ENCODE measurements at regions not wholly inside any gene's neighbourhood (a gene's known extent, or its start where the extent isn't known, plus 50 kb on each side); places are given as distances from the start of the nearest gene placed in this dataset.
A peak's percentile ranks its signal among the peaks of the same experiment; 100 is the strongest.
"Not testable (repeated sequence)": the region's sequence is repeated elsewhere in the genome, so short reads cannot be mapped to it uniquely, and the experiment has no call there.

DNA sequence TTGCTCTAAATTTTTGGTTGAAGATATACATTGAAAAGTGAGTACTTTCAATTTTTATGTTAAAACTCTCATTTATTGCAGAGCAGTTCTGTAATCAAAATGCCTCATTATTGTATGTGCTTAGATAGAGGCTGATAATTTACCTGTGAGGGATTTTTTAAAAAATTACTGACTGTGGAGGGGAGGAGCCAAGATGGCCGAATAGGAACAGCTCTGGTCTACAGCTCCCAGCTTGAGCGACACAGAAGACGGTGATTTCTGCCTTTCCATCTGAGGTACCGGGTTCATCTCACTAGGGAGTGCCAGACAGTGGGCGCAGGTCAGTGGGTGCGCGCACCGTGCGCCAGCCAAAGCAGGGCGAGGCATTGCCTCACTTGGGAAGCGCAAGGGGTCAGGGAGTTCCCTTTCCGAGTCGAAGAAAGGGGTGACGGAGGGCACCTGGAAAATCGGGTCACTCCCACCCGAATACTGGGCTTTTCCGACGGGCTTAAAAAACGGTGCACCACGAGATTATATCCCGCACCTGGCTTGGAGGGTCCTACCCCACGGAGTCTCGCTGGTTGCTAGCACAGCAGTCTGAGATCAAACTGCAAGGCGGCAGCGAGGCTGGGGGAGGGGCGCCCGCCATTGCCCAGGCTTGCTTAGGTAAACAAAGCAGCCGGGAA is 89.4 kb downstream of the DDX11 start:
- not testable (repeated sequence) for DNase-seq (ENCODE audit: low read depth, low spot score)

DNA sequence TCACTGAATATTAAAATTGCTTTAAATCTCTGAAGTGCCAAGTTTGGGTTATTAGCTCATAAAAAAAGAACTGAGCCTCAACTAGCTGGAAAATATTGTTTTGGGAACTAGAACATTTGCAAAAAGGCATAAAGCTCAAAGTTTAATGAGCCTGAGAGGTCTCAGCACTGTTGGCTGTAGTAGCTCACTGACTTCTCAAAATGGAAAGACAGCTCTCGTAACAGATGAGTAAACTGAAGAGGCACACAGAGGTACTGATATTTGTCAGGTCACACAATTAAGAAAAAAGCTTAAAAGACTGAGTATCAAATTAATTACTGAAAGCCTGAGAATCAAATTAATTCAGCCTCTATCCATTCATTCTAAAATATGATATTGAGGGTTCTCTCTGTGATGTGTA is 100.6 kb downstream of the DDX11 start:
- not testable (repeated sequence) for DNase-seq (ENCODE audit: low read depth, low spot score)

DNA sequence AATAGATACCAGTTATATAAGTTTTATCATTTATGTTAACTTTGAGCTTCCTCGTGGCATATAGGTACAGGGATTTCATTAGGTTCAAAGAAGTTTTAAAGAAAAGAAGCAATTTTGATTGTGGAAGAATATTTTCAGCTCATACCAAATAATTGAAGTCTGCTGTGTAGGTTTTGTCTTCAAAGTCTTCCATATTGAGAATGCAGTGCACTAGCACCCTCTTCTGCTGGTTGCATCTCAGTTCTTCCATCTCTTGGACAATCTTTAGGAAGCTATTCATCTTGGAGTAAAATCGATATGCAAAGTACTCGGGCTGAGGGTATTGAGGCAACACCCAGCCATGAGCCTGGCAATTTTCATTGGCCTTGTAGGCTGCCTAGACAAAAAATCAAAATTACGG is 103.9 kb downstream of the DDX11 start:
- DNase-seq (ENCODE audit: low read depth, low spot score) = not testable (repeated sequence)

DNA sequence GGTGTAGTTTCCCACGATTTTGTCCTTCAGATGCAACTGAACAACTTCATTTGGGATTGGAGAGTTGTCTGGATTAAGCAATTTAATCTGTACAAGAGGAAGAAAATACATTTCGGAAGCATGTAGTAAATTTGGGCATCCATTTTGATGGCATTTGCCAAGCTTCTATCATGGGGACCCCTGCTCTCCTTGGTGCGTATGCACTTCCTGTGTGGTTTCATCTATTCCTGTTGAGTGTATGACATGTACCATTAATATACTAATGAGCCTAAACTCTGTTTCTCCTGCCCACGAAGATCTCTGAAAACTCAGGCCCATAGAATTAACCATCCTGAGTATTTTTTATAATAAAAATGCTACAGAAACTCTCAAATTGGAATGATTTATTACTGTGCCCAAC is 105.2 kb downstream of the DDX11 start:
- DNase-seq (ENCODE audit: low read depth, low spot score) = not testable (repeated sequence)

DNA sequence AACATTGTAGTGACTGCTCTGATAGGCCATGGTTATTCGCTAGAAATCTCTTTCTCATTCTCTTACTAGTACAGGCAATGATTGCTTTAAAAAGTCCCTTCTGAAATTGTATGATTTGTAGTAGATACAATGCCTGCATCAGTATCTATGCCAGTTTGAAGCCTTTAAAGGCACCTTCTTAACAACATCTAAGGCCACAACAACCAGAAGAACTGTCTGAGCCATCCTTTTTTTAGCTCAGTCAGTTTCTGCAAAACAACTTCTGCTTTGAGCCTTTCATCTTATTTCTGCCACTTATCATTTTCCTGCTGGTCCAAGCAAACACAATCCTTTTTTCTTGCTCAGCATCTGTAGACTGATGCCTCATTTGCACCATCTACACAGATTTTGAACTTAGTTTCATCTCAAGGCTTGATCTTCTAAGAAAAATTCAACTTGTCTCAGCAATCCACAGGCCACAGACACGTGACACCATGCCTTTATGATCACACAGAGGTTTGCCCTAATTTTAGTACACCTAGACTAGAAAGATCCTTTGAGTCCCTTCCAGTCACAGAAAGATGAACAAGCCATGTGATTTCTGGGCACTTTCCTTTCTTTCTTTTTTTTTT is 106.1 kb downstream of the DDX11 start:
- not testable (repeated sequence) for DNase-seq (ENCODE audit: low read depth, low spot score)

DNA sequence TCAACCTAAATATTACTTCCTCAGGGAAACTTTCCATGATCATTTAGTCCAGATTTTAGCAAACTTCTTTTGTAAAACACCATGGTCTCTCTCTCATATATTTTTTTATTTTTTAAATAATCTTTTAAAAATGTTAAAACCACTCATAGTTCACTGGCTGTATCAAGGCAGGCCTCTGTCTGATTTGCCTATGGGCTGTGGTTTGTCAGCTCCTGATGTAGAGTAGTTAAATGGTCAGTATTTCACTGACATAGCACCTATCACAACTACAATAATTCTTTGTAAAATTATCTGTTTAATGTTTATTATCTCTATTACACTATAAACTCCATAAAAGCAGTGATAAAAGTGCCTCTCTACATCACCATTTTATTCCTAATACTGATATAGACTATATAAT is 108.9 kb downstream of the DDX11 start:
- not testable (repeated sequence) for DNase-seq (ENCODE audit: low read depth, low spot score)

DNA sequence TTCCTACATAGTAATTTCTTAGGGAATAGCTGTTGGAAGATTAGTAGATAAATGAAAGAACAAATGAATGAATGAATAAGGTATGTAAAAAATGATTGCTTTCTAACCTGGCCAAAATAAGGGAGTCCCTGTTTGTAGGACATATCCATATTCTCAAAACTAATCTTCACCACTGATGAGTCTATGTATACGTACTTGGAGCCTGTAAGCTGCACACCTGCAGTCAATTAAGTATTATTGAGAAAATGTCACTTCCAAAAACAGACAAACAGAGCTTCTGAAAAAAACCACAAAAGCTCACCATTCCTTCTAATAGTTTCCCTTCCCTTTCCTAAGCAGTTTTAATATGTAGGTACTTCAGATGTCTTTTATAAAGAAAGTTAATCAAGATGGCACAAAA is 109.4 kb downstream of the DDX11 start:
- not testable (repeated sequence) for DNase-seq (ENCODE audit: low read depth, low spot score)

DNA sequence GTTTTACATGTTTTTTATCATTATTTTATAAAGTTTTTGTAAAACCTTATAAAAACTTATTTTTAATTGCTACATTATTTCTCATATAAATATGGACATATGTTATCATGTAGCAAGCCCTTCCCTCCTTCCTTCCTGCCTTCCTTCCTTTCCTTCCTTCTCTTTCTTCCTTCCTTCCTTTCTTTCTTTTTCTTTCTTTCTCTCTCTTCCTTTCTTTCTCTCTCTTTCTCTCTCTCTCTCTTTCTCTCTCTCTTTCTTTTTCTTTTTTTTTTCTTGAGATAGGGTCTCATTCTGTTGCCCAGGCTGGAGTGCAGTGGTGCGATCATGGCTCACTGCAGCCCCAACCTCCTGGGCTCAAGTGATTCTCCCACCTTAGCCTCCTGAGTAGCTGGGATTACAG is 110.2 kb downstream of the DDX11 start:
- not testable (repeated sequence) for DNase-seq (ENCODE audit: low read depth, low spot score)

DNA sequence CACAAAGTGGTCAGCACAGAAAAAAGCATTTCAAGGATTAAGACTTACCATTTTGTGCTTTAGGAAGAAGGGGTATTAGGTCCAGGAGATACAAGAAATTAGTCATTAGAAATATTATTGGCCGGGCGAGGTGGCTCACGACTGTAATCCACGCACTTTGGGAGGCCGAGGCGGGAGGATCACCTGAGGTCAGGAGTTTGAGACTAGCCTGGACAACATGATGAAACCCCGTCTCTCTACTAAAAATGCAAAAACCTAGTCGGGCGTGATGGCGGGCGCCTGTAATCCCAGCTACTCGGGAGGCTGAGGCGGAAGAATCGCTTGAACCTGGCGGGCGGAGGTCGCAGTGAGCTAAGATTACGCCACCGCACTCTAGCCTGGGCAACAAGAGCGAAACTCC is 111.0 kb downstream of the DDX11 start:
- not testable (repeated sequence) for DNase-seq (ENCODE audit: low read depth, low spot score)

DNA sequence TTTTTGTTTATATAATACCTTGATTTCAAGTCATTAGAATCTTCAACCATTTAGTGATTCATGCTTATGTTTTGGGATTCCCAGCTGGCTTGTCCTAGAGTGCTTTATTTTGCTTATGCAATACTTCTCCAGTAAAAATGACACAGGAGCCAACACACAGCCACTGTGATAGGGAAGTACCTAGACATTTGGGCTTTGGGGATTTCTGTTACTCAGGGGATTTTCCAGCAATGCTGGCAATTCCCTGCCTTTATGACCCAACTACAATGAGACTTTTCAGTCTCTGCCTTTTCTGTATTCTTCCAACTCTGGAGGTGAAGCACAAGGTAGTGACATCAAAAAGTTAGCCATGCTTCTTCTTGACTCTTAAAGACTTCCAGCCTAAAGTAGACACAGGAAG is 119.0 kb downstream of the DDX11 start:
- not testable (repeated sequence) for DNase-seq (ENCODE audit: low read depth, low spot score)

DNA sequence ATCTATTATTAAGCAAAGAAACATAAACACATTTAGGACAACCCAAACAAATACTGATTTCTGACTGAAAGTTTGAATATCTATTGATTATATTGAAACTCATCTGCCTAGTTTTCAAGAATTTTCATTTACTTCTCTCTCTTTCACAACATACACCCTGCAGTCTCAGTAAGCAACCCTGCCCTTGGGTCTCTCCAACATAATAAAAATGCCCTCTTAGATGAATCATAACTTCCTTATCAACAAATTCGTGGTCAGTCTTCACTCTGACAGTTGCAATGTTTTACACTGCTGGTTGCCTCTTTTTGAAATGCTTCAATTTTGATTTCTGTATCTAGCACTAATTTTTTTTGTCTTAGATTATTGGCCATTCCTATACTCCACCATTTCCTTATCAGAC is 122.0 kb downstream of the DDX11 start:
- DNase-seq (ENCODE audit: low read depth, low spot score) = not testable (repeated sequence)

DNA sequence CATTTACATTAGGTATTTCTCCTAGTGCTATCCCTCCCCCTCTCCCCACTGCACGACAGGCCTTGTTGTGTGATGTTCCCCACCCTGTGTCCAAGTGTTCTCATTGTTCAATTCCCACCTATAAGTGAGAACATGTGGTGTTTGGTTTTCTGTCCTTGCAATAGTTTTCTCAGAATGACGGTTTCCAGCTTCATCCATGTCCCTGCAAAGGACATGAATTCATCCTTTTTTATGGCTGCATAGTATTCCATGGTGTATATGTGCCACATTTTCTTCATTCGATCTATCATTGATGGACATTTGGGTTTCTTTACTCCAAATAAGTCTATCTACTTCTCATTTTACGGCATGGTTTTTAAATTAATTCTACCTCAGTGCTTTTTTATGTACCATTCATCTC is 125.8 kb downstream of the DDX11 start:
- DNase-seq (ENCODE audit: low read depth, low spot score) = not testable (repeated sequence)

DNA sequence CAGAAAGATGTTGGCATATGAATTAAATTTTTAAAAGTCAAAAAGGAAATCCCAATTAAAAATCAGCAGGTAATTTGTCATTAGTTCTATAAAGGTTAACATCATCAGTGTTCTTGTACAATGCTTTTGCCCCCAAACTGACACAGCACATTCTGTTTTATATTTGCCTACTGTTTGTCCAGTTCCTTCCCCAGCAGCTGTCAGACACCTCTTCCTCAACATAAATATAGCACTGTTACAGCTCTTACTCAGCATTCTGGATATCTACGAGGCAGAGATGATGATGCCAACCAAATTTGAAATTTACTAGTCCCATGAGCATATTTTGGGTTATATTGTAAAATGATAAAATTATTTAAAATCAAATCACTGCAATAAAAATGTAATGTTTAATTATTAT is 124.6 kb downstream of the SINHCAF start:
- DNase-seq (ENCODE audit: low read depth, low spot score) = no peak

DNA sequence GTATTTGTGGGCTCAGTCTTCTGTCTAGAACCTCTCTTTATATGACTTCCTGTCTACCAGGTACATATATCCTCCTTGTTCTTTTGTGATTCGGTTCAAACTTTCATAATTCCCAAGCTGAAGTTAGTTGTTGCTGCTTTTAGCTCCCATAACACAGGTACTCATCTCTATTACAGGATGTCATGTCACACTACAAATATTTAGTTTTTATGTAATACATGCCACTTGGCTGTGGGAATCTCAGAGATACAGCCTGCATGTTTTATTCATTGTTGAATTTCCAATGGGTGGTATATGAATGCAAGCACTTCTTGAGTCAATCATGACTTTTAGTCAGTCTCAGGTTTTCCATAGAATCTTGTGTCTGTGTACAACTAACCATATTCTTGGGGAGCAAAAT is 122.7 kb downstream of the SINHCAF start:
- DNase-seq (ENCODE audit: low read depth, low spot score) = no peak

DNA sequence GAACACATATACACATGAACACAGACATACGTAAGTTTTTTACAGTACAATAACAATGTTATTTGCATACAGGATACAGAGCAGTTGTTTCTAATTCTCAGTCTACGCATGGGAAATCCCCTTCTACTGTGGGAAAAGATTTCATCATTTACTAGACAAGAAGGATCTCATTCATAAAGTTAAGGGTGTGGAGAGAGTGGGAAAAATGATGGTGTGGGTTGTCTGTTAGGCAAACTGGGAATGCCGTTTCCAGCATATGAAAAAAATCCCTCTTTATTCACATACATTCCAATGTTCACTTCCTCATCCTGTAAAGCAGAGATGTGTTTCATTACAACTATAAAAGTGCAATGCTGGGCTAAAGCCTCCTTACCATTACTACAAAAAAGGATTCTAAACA is 120.9 kb downstream of the SINHCAF start:
- no peak for DNase-seq (ENCODE audit: low read depth, low spot score)

DNA sequence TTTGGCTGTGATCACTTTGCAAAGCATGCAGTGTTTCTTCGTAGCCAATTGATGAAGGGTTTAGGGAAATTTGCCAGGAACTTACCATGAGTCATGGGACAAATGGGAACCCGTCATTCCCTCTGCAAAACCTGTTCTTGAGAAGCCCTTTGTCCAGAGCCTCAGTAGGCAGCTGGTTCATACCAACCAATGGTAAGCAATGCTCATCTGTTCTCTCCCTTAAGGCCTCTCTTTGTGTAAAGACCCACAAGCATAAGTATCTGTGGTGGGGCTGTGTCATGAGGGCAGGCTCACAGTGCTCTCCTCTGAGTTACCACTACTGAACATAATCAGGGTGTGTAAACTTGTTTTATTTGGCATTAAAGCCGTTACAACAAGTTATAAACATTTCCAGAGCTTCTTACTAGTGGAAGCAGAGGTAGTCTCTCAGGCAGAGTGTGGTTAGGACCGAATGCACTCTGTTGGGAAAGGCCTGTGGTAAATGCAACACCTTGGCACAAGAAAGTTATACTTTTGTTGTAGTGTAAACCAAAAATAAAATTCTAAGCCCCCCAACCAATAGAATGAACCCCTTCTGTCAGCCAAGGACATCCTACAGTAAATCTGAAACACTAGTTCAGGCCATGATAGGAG is 119.8 kb downstream of the SINHCAF start:
- DNase-seq (ENCODE audit: low read depth, low spot score) = peak; percentile 70

DNA sequence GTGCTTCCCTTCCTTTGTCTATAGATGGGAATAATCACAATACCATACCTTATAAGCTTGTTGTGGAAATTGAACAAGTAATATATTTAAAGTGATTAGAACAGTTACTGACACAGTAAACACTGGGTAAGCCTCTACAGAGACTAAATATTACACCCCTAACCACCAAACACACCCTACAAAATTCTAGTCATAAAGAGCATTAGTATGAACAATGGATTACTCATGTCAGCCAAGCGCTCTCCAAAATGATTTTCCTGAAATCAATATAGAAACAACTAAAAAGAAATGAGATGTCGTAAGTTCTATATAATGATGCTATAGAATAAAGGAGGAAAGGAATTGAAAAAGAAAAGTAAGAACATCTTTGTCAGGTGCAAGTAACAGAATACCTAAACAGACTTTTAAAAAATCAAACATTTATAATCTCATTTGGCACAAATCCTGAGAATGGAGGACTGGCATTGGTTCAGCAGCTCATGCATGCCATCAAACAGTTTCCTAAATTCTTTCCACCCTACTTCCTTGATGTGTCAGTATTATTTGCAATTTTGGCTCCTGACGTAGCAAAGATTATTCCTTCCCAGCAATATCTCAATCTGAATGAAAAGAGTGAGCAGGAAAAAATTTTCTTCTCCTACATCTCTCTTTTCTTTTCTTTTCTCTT is 118.0 kb downstream of the SINHCAF start:
- DNase-seq (ENCODE audit: low read depth, low spot score) = no peak

DNA sequence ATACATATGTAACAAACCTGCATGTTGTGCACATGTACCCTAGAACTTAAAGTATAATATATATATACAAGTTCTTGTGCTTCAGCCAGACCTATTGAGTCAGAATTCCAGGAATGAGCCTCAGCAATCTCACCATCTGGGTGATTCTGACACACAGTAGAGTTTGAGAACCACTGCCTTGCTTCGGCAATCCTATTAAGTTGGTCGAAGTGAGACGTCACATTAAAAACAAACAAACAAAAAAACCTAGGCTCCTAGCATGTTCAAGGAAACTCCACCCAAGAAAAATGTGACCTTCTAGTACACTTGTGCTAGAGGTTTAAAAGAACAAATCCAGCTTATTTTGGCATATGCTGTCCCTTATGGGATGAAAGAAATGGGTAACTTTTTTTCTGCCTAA is 115.8 kb downstream of the SINHCAF start:
- no peak for DNase-seq (ENCODE audit: low read depth, low spot score)

DNA sequence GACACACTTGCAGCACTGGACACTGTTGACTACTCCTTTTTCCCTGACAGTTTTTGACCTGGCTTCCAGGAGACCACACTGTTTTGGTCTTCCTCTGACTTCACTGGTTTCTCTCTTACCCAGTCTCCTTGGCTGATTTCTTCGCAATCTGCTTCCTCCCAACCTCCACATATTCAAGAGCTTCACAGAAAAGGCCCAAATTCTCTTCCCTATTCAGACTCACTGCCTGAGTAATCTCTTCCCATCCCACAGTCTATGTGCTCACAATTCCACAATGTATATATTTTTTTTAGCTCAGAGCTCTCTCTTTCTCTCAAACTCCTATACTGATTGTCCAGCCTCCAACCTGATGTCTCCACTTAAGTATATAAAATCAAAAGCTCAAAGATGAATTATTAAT is 115.4 kb downstream of the SINHCAF start:
- no peak for DNase-seq (ENCODE audit: low read depth, low spot score)

DNA sequence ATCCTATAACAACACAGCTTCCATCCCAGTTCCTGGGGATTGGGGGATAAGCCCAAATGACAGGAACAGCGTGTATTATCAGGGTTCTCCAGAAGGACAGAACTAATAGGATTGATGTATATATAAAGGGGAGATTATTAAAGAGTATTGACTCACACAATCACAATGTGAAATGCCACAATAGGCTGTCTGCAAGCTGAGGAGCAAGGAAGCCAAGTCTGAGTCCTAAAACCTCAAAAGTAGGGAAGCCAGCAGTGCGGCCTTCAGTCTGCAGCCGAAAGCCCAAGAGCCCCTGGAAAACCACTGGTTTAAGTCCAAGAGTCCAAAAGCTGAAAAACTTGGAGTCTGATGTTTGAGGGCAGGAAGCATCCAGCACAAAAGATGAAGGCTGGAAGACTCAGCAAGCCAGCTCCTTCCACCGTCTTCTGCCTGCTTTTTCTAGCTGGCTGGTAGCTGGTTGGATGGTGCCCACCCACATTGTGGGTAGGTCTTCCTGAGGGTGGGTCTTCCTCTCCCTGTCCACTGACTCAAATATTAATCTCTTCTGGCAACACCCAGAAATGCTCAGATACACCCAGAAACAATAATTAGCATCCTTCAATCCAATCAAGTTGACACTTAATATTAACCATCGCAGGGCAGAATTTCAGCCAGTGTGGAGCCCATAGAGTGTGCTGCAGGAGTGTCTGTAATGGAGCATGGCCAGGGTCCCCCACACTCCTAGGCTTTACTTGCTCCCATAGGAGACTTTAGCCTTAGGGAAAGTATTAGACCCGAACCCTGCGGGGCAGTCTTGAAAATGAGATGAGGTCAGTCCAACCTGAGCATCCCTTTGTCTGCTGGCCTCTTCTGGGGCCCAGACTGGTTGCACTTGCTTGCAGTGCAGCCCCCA is 111.1 kb downstream of the SINHCAF start:
- no peak for DNase-seq (ENCODE audit: low read depth, low spot score)

DNA sequence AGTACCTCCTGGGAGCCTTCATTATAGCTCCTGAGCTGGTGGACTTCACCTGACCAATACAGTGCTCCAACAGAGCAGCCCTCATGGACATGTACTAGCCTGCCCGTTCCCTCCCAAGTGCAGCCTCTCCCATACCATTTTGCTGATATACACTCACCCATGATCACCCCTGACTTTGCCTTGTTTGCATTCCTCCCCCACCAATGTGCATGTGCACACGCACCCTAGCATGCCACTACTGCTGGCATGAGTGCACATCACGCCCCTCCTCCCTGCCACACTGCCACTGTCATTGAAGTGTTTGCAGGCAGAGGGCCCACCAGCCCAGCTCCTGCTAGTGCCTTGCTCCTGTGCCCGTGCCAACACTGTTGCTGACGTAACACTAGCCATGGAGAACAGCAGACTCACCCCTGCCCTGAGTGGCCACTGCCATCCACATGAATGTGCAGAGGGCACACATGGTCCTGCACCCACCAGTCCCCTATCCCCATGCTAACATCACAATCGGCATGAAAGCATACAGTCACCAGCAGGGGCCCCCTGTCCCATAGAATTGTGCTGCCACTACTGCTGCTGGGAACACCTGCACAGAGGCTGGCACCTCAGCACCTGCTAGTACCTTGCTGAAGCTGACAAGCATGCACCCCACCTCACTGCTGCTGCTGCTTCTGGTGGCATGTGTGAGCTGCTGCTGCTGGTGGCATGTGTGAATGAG is 110.3 kb downstream of the SINHCAF start:
- DNase-seq (ENCODE audit: low read depth, low spot score) = no peak
